Epithelial cell of esophagus (primary cell): ENCODE measurements at regions not wholly inside any gene's neighbourhood (a gene's known extent, or its start where the extent isn't known, plus 50 kb on each side); places are given as distances from the start of the nearest gene placed in this dataset.
"Not testable (repeated sequence)": the region's sequence is repeated elsewhere in the genome, so short reads cannot be mapped to it uniquely, and the experiment has no call there.

Source experiments
- DNase-seq: peaks from one replicate; pipeline ENCODE4 v3.0.0; 2010; ENCODE audit warnings: low read depth
- H3K4me3 ChIP-seq: 2 replicates; pipeline ENCODE4 v1.5.1; 2011; ENCODE audit warnings: mild to moderate bottlenecking, low read length, control low read depth
- CTCF ChIP-seq: IDR thresholded peaks from 2 replicates; pipeline ENCODE4 v1.5.1; 2011; ENCODE audit warnings: low read depth, mild to moderate bottlenecking, low read length, control low read depth, inconsistent platforms; ENCODE audit not compliant: insufficient read depth; ENCODE audit errors: missing control alignments

- not testable (repeated sequence) for DNase-seq, H3K4me3 ChIP-seq
Measured at GRCh38 chr9:94387338-94388010, 59.0 kb upstream of the NUTM2F start.

GRCh38 chr9:94388011-94388406 is 59.6 kb upstream of the NUTM2F start:
- not testable (repeated sequence) for H3K4me3 ChIP-seq, DNase-seq

GRCh38 chr9:94390425-94391098 is 62.1 kb upstream of the NUTM2F start:
- H3K4me3 ChIP-seq = not testable (repeated sequence)

GRCh38 chr9:94392971-94393624 is 64.7 kb upstream of the NUTM2F start:
- H3K4me3 ChIP-seq, DNase-seq: not testable (repeated sequence)

More at GRCh38 chr9:94390425-94391098, 62.1 kb upstream of the NUTM2F start:
- peak; percentile 53 for DNase-seq

- DNase-seq = not testable (repeated sequence)
Measured at GRCh38 chr9:94397766-94398379, 69.4 kb upstream of the NUTM2F start.

GRCh38 chr9:94400461-94400860 is 72.0 kb upstream of the NUTM2F start:
- H3K4me3 ChIP-seq = not testable (repeated sequence)

More at GRCh38 chr9:94397766-94398379, 69.4 kb upstream of the NUTM2F start:
- not testable (repeated sequence) for H3K4me3 ChIP-seq

GRCh38 chr9:94402795-94403194 is 74.4 kb upstream of the NUTM2F start:
- H3K4me3 ChIP-seq, DNase-seq: not testable (repeated sequence)

More at GRCh38 chr9:94400461-94400860, 72.0 kb upstream of the NUTM2F start:
- not testable (repeated sequence) for DNase-seq

- not testable (repeated sequence) for DNase-seq
Measured at GRCh38 chr9:94403571-94403970, 75.1 kb upstream of the NUTM2F start.

GRCh38 chr9:94413665-94414064 is 85.2 kb upstream of the NUTM2F start:
- not testable (repeated sequence) for DNase-seq

More at GRCh38 chr9:94403571-94403970, 75.1 kb upstream of the NUTM2F start:
- H3K4me3 ChIP-seq = not testable (repeated sequence)

GRCh38 chr9:94415111-94415510 is 86.7 kb upstream of the NUTM2F start:
- not testable (repeated sequence) for H3K4me3 ChIP-seq, DNase-seq

More at GRCh38 chr9:94413665-94414064, 85.2 kb upstream of the NUTM2F start:
- H3K4me3 ChIP-seq = not testable (repeated sequence)

- peak; percentile 81 for DNase-seq
- peak; percentile 18 for TF ChIP-seq CTCF
Measured at GRCh38 chr9:94420098-94420497, 91.7 kb upstream of the NUTM2F start.

GRCh38 chr9:94421951-94422350 is 93.5 kb upstream of the NUTM2F start:
- H3K4me3 ChIP-seq = not testable (repeated sequence)
- DNase-seq = peak; percentile 40

More at GRCh38 chr9:94420098-94420497, 91.7 kb upstream of the NUTM2F start:
- H3K4me3 ChIP-seq = not testable (repeated sequence)

- H3K4me3 ChIP-seq, DNase-seq: not testable (repeated sequence)
Measured at GRCh38 chr9:94425312-94425711, 96.9 kb upstream of the NUTM2F start.

GRCh38 chr9:94437128-94437527 is 108.7 kb upstream of the NUTM2F start:
- not testable (repeated sequence) for DNase-seq

GRCh38 chr9:94438336-94438735 is 109.9 kb upstream of the NUTM2F start:
- not testable (repeated sequence) for H3K4me3 ChIP-seq, DNase-seq

More at GRCh38 chr9:94437128-94437527, 108.7 kb upstream of the NUTM2F start:
- not testable (repeated sequence) for H3K4me3 ChIP-seq

- H3K4me3 ChIP-seq = not testable (repeated sequence)
- peak; percentile 32 for DNase-seq
Measured at GRCh38 chr9:94441146-94441545, 112.7 kb upstream of the NUTM2F start.
